ENCODE measurements at regions not wholly inside any gene's neighbourhood (a gene's known extent, or its start where the extent isn't known, plus 50 kb on each side); places are given as distances from the start of the nearest gene placed in this dataset.
A peak's percentile ranks its signal among the peaks of the same experiment; 100 is the strongest.

- TF ChIP-seq CTCF (IDR thresholded peaks at IDR 0.05; ENCODE audit: low read depth, low read length) = no peak
- H3K4me3 ChIP-seq (replicated peaks in 1 of 2; ENCODE audit: low read depth in 2 of 2, low read length in 2 of 2) = no peak overlapping the region
Observed at GRCh38 chr21:16082038-16082816, 352.4 kb downstream of the USP25 start.

GRCh38 chr21:16084776-16085364 lies 355.1 kb downstream of the USP25 start:
- no peak for TF ChIP-seq CTCF (IDR thresholded peaks at IDR 0.05; ENCODE audit: low read depth, low read length)
- no peak overlapping the region for H3K4me3 ChIP-seq (replicated peaks in 1 of 2; ENCODE audit: low read depth in 2 of 2, low read length in 2 of 2)
- DNase-seq (ENCODE audit: low read depth in 2 of 2) = peak; percentile 17 to 44

More at GRCh38 chr21:16082038-16082816, 352.4 kb downstream of the USP25 start:
- DNase-seq (ENCODE audit: low read depth in 2 of 2) = peak; percentile 57

GRCh38 chr21:16085421-16085820 lies 355.6 kb downstream of the USP25 start:
- DNase-seq (ENCODE audit: low read depth in 2 of 2) = peak in 1 of 2 donors; percentile 28
- H3K4me3 ChIP-seq (replicated peaks in 1 of 2; ENCODE audit: low read depth in 2 of 2, low read length in 2 of 2) = no peak overlapping the region
- TF ChIP-seq CTCF (IDR thresholded peaks at IDR 0.05; ENCODE audit: low read depth, low read length) = no peak

GRCh38 chr21:16086121-16086520 lies 356.3 kb downstream of the USP25 start:
- DNase-seq (ENCODE audit: low read depth in 2 of 2) = no peak
- no peak overlapping the region for H3K4me3 ChIP-seq (replicated peaks in 1 of 2; ENCODE audit: low read depth in 2 of 2, low read length in 2 of 2)
- TF ChIP-seq CTCF (IDR thresholded peaks at IDR 0.05; ENCODE audit: low read depth, low read length) = no peak

- no peak for DNase-seq (ENCODE audit: low read depth in 2 of 2)
- no peak overlapping the region for H3K4me3 ChIP-seq (replicated peaks in 1 of 2; ENCODE audit: low read depth in 2 of 2, low read length in 2 of 2)
- TF ChIP-seq CTCF (IDR thresholded peaks at IDR 0.05; ENCODE audit: low read depth, low read length) = no peak
Observed at GRCh38 chr21:16086936-16087335, 357.2 kb downstream of the USP25 start.

GRCh38 chr21:16087523-16087922 lies 357.7 kb downstream of the USP25 start:
- TF ChIP-seq CTCF (IDR thresholded peaks at IDR 0.05; ENCODE audit: low read depth, low read length) = no peak
- DNase-seq (ENCODE audit: low read depth in 2 of 2) = no peak
- H3K4me3 ChIP-seq (replicated peaks in 1 of 2; ENCODE audit: low read depth in 2 of 2, low read length in 2 of 2) = no peak overlapping the region
